Hepatocyte (in vitro differentiated cells): ENCODE measurements at regions not wholly inside any gene's neighbourhood (a gene's known extent, or its start where the extent isn't known, plus 50 kb on each side); places are given as distances from the start of the nearest gene placed in this dataset.

ENCODE experiments used
- DNase-seq: peaks from one replicate; pipeline ENCODE4 v3.0.0-alpha.2; 2016; ENCODE audit warnings: low spot score
- H2AFZ ChIP-seq: fragments of 200-600 bp; sonication (generic); 2 replicates; pipeline ENCODE4 v1.6.0; 2016; ENCODE audit warnings: antibody characterized with exemption, mild to moderate bottlenecking
- H3K27ac ChIP-seq: fragments of 200-600 bp; sonication (generic); 2 replicates; pipeline ENCODE4 v1.5.1; 2016; ENCODE audit warnings: mild to moderate bottlenecking
- H3K27me3 ChIP-seq: fragments of 200-600 bp; sonication (generic); 2 replicates; pipeline ENCODE4 v1.6.1; 2016
- H3K36me3 ChIP-seq: fragments of 200-600 bp; sonication (generic); replicated peaks from 2 replicates; pipeline ENCODE4 v1.5.1; 2016; ENCODE audit warnings: low read depth; ENCODE audit not compliant: insufficient read depth
- H3K4me1 ChIP-seq: fragments of 200-600 bp; sonication (generic); 2 replicates; pipeline ENCODE4 v1.5.1; 2016; ENCODE audit warnings: mild to moderate bottlenecking, moderate library complexity; ENCODE audit not compliant: insufficient read depth
- H3K4me2 ChIP-seq: fragments of 200-600 bp; sonication (generic); 2 replicates; pipeline ENCODE4 v1.6.0; 2016
- H3K4me3 ChIP-seq: fragments of 200-600 bp; sonication (generic); 2 replicates; pipeline ENCODE4 v1.5.1; 2016; ENCODE audit warnings: mild to moderate bottlenecking
- H3K79me2 ChIP-seq: fragments of 200-600 bp; sonication (generic); 2 replicates; pipeline ENCODE4 v1.6.0; 2017; ENCODE audit warnings: mild to moderate bottlenecking
- H3K9me2 ChIP-seq: fragments of 200-600 bp; sonication (generic); replicated peaks from 2 replicates; pipeline ENCODE4 v1.6.0; 2017; ENCODE audit warnings: mild to moderate bottlenecking; ENCODE audit not compliant: insufficient read depth
- H3K9me3 ChIP-seq: fragments of 200-600 bp; sonication (generic); 2 replicates; pipeline ENCODE4 v1.5.1; 2016; ENCODE audit warnings: low read depth, mild to moderate bottlenecking
- H4K20me1 ChIP-seq: fragments of 200-600 bp; sonication (generic); 2 replicates; pipeline ENCODE4 v1.6.0; 2016; ENCODE audit warnings: mild to moderate bottlenecking; ENCODE audit not compliant: insufficient read depth, poor library complexity, severe bottlenecking
- EZH2 ChIP-seq: fragments of 200-600 bp; sonication (generic); IDR thresholded peaks from 2 replicates; pipeline ENCODE4 v1.6.1; 2016; ENCODE audit warnings: antibody characterized with exemption, mild to moderate bottlenecking, borderline replicate concordance
- EZH2phosphoT487 ChIP-seq: fragments of 200-600 bp; sonication (generic); IDR thresholded peaks from one replicate; pipeline ENCODE4 v1.6.1; 2018; ENCODE audit warnings: antibody characterized with exemption, mild to moderate bottlenecking, low read depth, moderate library complexity; ENCODE audit not compliant: unreplicated experiment, severe bottlenecking
- WGBS: methylation state at CpG from one replicate; pipeline ENCODE4 v1.1.6; 2016; ENCODE audit warnings: low lambda C conversion rate; ENCODE audit errors: missing lambda C conversion rate; 5-methylcytosine and 5-hydroxymethylcytosine counted together
- TF ChIP-seq, protein P1 (sequence below): fragments of 200-600 bp; sonication (generic); IDR thresholded peaks from 2 replicates; pipeline ENCODE4 v1.5.1; 2016; ENCODE audit warnings: antibody characterized with exemption, mild to moderate bottlenecking; ENCODE audit not compliant: poor library complexity

DNA sequence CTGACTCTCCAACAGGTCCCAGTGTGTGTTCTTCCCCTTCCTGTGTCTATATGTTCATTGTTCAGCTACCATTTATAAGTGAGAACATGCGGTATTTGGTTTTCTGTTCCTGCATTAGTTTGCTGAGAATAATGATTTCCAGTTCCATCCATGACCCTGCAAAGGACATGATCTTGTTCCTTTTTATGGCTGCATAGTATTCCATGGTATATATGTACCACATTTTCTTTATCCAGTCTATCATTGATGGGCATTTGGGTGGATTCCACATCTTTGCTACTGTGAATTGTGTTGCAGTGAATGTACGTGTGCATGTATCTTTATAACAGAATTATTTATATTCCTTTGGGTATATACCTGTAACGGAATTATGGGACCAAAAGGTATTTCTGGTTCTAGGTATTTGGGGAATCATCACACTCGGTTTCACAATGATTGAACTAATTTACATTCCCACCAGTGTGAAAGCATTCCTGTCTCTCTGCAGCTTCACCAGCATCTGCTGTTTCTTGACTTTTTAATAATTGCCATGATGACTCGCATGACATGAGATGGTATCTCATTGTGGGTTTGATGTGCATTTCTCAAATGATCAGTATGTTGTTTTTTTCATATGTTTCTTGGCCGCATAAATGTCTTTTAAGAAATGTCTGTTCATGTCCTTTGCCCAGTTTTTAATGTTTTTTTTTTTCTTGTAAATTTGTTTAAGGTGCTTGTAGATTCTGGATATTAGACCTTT lies 60.2 kb downstream of the LSMEM1 start:
- DNase-seq = no peak
- H3K36me3 ChIP-seq = no peaks in the 10 kb centered on the region
- H3K4me3 ChIP-seq = no peak overlapping the region
- no peaks in the 10 kb centered on the region for H4K20me1 ChIP-seq
- H3K4me2 ChIP-seq = no peak overlapping the region
- H3K9me3 ChIP-seq = no peaks in the 10 kb centered on the region
- H3K79me2 ChIP-seq = no peaks in the 10 kb centered on the region
- H3K27me3 ChIP-seq = no peaks in the 10 kb centered on the region
- no peak overlapping the region for H2AFZ ChIP-seq
- no peak overlapping the region for H3K27ac ChIP-seq
- no peaks in the 10 kb centered on the region for H3K4me1 ChIP-seq
- 88% methylated on average over 6 of the region's 6 CpGs for WGBS
- TF ChIP-seq, protein P1, sequence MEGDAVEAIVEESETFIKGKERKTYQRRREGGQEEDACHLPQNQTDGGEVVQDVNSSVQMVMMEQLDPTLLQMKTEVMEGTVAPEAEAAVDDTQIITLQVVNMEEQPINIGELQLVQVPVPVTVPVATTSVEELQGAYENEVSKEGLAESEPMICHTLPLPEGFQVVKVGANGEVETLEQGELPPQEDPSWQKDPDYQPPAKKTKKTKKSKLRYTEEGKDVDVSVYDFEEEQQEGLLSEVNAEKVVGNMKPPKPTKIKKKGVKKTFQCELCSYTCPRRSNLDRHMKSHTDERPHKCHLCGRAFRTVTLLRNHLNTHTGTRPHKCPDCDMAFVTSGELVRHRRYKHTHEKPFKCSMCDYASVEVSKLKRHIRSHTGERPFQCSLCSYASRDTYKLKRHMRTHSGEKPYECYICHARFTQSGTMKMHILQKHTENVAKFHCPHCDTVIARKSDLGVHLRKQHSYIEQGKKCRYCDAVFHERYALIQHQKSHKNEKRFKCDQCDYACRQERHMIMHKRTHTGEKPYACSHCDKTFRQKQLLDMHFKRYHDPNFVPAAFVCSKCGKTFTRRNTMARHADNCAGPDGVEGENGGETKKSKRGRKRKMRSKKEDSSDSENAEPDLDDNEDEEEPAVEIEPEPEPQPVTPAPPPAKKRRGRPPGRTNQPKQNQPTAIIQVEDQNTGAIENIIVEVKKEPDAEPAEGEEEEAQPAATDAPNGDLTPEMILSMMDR = no peak
- TF ChIP-seq EZH2 (no peak), EZH2phosphoT487 (no peak)
- no peaks in the 10 kb centered on the region for H3K9me2 ChIP-seq

DNA sequence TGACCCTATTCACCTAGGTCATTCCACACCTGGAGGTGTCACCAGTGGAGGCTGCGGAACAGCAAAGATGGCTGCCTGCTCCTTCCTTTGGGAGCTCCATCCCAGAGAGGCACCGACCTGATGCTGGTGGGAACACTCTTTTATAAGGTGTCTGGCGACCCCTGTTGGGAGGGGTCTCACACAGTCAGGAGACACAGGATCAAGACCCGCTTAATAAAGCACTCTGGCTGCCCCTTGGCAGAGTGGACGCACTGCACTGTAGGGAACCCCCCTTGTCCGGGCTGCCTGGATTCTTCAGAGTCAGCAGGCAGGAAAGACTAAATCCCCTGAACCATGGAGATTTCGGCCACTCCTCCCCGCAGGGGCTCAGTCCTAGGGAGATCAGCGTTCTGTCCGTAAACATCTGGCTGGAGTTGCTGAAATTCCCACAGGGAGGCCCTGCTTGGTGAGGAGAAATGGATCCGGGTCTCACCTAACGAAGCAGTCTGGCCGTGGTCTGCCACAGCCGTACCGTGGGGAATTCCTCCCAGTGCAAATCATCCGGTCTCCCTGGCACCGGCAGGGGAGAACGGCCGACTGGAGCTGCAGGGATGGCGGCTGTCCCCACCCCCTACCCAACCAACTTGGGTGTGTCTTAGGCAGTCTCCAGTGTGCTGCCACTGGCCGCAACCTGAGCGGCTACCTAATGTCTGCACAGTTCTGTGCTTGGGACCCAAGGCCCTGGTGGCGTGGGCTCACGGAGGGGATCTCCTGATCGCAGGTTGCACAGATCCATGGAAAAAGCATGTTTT lies 66.1 kb downstream of the LSMEM1 start:
- no peak overlapping the region for H3K4me2 ChIP-seq
- no peak for DNase-seq
- H3K9me3 ChIP-seq = no peaks in the 10 kb centered on the region
- H3K36me3 ChIP-seq = no peaks in the 10 kb centered on the region
- no peaks in the 10 kb centered on the region for H3K4me1 ChIP-seq
- H3K79me2 ChIP-seq = no peaks in the 10 kb centered on the region
- no peaks in the 10 kb centered on the region for H4K20me1 ChIP-seq
- H3K4me3 ChIP-seq = no peak overlapping the region
- H3K27me3 ChIP-seq = no peaks in the 10 kb centered on the region
- TF ChIP-seq EZH2phosphoT487 (no peak), EZH2 (no peak)
- TF ChIP-seq, protein P1 = no peak
- WGBS = 87% methylated on average over 25 of the region's 25 CpGs
- H2AFZ ChIP-seq = no peak overlapping the region
- H3K9me2 ChIP-seq = no peaks in the 10 kb centered on the region
- H3K27ac ChIP-seq = no peak overlapping the region

DNA sequence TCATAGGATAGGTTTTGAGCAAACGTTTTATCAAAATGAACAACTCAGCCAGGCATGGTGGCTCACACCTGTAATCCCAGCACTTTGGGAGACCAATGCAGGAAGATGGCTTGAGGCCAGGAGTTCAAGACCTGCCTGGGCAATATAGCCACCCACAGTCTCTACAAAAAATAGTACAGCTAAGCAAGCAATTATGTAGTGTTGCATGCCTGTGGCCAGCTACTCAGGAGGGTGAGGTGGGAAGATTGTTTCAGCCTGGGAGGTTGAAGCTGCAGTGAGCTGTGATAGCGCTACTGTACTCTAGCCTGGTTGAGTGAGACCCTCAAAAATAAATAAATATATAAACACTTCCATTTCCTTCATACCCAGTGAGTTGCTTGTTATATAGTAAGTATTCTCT lies 67.1 kb downstream of the LSMEM1 start:
- WGBS = 88% methylated on average over 2 of the region's 2 CpGs
- no peak overlapping the region for H3K27ac ChIP-seq
- H4K20me1 ChIP-seq = no peaks in the 10 kb centered on the region
- no peaks in the 10 kb centered on the region for H3K79me2 ChIP-seq
- H3K36me3 ChIP-seq = no peaks in the 10 kb centered on the region
- H3K4me2 ChIP-seq = no peak overlapping the region
- H3K27me3 ChIP-seq = no peaks in the 10 kb centered on the region
- no peak overlapping the region for H3K4me3 ChIP-seq
- no peak overlapping the region for H2AFZ ChIP-seq
- no peak for TF ChIP-seq EZH2phosphoT487
- TF ChIP-seq, protein P1 = no peak
- TF ChIP-seq EZH2 = no peak
- no peaks in the 10 kb centered on the region for H3K4me1 ChIP-seq
- no peaks in the 10 kb centered on the region for H3K9me3 ChIP-seq
- no peak for DNase-seq
- no peaks in the 10 kb centered on the region for H3K9me2 ChIP-seq
